NCI-H345 treated with DMSO at 0.1 percent for 48 hours (cell line): ENCODE measurements at regions not wholly inside any gene's neighbourhood (a gene's known extent, or its start where the extent isn't known, plus 50 kb on each side); places are given as distances from the start of the nearest gene placed in this dataset.
"Not testable (repeated sequence)": the region's sequence is repeated elsewhere in the genome, so short reads cannot be mapped to it uniquely, and the experiment has no call there.

Experiments
- DNase-seq: peaks from one replicate; lab custom pipeline; 2025; ENCODE audit not compliant: unreplicated experiment; lab: John Stamatoyannopoulos, UW

DNA sequence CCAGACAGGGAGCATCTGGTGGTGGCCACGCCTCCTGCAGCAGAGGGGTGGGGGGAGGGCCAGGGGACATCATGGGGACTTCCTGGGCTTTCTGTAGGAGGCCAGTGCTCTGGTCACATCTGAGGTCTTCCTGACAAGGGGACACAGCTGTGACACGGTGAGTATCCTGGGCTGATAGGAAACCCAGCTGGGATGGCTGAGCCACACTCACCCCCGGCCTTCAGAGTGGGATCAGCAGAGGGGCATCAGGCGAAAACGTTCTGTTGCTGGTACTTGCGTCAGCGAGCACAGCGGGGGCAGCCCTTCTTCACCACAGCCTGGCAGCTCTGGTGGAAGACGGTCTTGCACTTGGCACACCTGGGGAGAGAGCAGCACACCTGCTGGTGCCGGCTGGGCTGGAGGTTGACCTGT, 122.9 kb upstream of the SMURF2 start:
- no peak for DNase-seq

DNA sequence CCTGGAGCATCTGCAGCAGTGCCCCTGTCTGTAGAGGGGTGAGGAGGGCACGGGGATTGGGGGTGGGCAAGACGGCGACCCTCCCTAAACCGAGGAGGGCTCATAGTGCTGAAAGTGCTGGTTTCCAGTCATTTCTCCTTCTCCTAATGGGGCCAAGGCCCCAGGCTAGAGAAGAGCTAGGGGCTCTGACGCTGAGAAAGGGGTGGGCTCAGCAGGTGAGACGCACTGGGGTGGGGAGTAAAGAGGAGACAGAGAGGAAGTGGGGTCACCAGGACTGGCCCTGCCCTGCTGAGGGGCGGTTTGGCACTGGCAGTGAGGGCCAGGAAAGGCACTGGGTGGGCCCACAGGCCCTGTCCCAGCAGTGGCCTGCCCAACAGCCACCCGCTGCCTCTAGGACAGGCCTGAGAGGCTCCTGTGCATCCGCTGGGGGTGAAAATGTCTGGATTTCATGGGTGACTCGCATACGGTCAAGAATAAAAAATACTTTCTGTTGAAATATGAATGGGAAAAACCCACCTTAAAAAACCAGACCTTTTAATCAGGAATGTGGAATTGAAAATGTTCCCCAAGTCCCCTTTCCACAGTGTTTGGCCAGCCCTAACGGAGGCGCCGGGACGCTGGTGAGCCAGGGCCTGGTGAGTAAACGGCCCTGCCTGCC, 122.4 kb upstream of the SMURF2 start:
- DNase-seq, result no peak

DNA sequence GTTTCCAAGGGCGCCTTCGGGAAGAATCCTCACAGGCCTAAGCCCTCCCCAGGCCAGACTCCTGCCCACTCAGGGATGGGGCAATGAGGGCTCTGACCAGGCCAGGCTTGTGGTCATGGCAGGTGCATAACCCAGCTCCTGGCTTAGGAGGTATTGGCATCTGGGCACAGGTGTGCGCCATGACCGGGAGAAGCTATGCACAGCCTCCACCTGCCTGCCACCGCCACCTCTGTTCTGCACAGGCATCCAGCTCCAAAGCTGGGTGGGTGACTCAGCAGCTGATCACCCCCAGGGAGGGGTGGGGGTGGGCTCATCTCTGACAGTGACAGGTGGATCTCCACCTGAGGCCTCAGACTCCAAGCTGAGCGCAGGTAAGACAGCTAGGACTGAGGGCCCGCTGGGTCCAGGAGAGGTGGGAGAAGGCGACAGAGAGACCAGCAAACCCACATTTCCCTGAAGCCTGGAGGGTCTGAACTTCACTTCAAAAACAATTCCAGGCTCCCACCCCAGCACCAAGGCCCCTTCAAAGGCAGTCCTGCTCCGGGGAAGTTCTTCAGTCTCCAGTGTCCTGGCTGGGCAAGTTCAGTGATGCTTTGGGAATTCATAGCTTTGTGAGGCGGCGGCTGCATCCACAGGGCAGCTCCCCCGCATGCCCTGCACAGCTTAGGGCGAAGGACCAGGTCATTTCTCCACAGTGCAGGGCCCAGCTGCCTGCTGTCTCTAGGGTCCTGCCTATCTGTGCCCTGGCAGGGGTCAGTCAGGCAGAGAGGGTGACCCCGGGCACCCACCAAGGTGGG, 121.6 kb upstream of the SMURF2 start:
- DNase-seq, result no peak

DNA sequence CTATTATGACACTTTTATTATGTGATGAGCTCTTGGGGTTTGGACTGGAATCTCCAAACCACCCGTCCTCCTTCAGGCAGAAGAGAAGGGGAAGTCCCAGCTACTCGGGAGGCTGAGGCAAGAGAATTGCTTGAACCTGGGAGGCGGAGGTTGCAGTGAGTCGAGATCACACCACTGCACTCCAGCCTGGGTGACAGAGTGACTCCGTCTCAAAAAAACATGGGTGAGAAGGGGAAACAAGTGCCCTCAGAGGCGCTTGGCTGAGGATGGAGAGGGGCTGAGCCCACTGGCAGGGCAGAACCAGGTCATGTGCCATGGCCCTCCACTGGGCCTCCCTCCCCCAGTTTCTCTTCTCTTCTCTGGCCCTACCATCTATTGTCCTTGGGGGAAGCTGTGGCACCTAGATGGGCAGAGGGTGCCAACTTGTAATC, 120.9 kb upstream of the SMURF2 start:
- DNase-seq, result no peak

DNA sequence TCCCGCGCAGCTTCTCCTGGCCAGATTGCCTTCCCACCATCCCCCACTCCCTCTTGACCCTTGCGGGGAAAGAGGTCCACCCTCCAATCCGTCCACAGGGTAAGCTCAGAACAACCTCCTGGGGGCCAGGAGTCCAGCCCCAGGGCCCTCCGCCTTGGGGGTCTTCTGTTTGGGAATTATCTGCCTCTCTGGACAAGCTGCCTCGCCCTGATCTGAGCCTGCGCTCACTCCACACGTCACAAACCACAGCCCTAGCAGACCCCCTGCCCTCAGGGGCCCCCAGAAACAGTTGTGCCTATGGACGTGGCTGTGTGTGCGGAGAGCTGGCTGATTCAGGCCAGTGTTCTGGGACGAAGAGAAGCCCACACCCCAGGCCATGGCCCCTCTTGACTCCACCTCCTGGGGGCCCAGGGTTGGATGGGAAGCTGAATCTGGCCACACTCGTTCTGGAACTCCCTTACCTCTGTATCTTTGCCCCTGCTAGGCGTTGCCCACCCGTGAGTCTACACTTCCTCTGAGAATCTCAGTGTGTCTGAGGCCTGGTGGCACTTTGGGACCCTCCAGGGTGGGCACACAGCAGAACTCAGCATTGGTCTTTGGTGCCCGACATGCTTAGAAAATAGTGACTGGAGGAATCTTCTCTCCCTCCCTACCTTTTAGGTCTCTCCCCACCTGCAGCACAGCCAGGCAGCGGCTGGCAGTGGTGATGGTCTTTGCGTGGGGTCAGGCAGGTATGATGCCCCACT, 119.9 kb upstream of the SMURF2 start:
- DNase-seq, result no peak

DNA sequence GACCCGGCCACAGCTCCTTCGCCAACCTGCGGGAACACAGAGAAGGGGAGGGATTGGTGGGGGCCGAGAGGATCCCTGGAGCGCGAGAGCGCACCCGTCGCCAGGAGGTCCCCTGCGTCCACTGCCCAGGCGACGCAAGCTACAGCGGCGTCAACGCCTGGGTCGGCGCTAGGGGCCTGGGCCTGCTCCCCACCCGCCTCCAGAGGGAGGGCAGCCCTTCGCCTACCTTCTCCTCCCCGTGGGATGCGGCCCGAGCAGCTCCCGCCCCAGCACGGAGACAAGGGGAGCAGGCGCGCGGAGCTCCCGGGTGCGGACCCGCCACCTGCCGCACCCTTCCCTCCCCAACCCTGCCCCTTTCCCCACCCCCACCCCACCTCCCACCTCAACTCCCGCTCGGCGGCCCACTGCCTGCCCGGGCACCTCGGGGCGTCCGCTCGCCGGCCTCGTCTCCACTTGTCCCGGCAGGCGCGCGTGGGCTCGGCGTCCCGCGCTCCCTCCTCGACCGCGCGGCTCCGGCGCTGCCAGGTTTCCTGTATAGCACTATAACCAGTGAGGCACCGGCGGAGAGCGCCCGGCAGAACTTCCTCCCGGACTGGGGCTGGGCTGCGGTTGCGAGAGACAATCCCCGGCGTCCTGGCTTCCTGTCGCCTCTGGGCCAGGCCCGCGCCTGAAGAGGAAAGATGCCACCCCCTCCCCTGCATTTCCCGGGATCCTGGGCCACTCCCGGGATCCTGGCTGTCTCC, 119.1 kb upstream of the SMURF2 start:
- DNase-seq, result no peak

DNA sequence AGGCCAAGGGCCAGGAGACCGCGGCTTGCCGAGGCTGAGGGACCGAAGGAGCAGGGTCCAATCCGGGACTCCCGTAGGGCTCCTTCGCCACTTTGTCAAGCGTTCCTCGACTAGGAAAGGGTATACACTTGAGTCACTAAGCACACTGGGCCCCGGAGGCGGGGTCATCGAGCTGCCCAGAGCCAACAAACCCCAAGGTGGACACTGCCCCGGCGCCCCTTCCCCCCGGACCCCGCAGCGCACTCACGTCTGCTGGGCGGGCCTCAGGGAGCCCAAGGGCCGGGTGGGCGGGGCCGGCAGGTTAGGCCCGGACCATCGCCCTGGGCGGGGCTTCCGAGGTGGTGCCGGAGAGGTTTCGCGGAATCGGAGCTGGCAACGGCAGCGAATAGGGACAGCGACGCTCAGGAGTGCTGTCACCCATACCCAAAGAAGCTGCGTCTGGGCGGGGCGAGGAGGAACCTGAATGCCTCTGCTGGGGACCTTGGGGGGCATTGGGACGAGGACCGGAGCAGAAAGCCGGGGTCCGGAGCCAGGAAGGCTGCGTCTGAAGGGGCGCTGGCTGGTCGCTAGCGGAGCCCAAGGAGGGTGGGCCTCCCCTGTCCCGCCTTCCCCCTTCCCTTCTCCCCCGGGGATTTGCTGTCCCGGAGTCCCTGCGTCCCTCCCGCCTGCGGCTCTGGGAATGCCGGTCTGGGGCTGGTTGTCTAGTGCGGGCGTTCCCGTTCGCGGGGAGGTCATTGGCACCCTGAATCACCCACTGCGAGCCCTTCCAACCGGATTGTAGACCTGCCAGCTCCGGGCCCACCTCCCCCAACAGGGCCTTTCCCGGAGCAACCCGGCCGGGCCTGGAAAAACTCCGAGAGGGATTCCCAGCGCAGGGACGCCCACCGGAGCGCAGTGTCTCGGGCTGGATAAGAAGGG, 118.2 kb upstream of the SMURF2 start:
- DNase-seq, result no peak

DNA sequence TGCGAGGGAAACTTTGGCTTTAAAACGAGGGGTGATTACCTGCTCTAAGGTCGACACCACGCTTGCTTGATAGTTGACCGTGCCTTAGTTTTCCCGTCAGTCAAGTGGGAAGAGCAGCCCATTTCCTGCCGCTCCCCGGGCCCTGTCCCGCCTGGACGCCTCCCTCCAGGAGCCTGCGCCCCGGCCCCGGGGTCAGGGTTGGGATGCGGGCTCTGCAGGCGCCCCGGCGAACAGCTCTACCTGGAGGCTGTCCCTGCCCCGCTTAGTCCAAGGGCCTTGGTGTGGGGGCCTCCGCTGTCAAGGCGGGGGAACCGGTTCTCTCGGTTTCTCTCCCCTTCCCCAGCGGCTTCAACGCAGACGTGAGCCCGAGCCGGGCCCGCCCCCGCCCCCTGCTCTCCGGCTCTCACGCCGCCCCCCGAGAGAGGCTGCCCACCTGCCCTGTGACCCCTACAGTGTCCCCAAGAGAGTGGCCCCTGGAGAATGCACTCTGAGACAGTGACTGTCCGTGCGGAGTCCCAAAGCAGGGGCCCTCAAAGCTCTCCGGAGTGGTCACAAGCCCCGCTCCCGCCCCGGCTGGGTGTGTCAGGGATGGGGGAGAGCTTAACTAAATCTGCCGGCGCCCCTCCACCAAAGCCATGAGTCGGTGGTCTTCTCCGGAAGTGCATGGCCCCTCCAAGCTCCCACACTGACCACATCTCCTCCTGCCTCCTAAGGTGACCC, 117.4 kb upstream of the SMURF2 start:
- no peak for DNase-seq

DNA sequence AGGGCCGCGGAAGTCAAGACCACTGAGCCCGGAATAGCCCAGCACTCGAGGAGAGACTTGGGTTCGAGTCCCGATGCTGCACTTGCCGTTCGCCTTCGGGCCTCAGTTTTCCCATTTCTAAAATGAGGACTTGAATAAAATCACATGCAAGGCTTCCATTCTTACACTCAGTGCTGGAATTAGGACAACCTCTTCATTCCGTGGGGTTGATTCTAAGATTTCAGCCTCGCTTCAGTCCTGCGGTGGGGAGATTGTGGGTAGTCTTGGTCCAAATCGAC, 116.9 kb upstream of the SMURF2 start:
- not testable (repeated sequence) for DNase-seq

DNA sequence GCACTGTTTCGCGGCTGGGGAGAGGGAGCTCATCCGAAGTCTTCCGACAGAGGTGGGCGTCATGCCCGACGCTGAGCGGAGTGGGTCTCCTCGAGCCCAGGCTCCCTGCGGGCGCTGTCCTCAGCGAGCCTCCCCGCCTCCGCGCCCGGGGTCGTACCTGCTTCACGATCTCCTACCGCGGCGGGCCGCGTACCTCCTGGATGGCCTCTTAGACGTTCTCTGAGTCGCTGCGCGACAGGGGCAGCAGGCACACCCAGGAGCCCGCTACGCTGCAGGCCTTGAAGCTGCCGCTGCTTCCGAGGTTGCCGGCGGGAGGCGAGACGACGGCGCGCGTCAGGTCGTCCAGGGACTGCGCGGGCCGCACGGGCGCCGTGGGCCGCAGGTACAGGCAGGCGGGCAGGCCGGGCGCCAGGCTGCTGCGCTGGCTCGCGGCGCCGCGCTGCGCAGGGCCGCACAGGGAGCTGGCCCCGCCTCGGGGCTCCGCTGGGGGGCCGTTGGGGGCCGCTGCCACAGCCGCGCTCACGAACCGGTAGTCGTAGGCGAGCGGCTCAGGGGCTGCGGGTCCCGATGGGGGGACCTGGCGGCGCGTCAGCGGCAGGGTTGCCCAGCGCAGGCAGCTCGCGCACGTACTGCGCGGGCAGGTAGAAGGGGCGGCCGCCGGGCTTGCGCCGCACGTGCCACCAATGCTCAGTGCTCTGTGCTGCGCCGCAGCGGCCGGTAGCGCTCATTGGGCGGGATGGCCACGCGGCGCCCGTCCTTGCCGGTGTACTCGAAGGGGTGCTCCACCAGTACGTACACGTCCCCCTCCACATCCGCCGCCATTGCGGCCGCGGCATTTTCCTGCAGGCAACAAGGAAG, 116.4 kb upstream of the SMURF2 start:
- peak; percentile 55 for DNase-seq

DNA sequence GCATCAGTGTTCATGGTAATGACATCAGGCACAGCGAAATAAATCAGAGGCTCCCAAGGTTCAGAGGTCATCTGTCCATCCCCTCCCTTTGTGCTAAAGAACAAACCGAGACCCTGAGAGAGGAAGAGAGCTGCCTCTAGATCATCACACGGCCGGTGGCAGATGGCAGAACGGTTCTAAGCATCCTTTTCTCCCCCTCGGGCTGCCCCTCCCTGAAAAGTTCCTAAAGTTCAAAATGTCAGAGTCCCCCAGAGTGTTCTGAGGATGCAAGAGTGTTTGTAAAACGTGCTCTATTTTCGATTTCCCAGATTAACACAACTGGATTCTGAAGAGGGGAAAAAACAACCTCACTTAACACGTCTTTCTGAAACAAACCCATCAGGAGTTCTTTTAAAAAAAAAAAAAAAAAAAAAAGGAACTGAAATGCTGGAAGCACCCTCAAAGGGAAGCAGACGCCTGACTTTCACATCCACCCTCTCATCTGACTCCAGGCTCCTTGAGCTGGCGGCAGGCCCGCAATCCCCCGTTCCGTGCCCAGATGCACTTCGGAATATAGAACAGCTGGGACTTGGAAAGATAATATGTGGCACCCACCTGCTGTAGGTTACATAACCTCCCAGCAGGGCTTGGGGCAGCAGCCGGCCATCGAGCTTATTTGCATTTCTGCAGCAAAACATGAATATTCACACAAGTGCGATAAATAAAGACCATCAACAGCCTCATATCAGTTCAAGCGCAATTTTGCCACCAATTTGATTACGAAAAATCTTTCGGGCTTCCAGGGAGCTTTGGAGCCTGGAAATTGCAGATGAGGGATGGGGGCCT, 115.5 kb upstream of the SMURF2 start:
- peak; percentile 55 for DNase-seq

DNA sequence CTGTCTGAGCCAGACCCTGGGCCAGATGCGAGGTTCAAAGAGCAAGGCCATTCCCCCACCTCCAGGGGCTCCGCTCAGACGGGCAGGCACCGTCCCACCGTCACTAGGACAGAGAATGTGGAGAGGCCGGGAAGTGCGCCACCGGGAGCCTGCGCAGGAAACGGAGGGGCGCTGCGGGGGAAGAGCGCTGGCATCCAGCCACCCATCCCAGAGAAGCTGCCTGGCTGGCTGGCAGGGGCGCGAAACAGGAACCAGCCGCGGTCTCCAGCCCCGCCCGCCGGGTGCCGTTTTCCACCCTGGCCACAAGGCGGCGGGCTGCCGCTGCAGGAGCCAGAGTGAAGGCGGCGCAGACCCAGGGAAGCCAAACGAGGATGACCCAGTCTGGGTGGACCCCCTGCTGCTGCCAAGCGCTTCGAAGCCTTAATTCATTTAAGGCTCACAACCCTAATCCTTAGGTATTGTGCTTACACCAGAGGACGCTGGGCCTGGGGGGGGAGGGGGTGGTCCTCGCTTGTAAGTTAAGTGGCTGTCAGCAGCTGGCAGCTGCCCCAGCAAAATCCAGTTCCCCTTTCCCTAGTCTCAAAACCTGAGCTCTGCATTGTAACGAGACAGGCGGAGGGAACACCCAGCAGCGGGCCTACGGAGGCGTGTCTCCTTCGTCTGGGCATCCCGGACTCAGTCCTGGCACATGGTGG, 114.8 kb upstream of the SMURF2 start:
- peak; percentile 82 for DNase-seq

DNA sequence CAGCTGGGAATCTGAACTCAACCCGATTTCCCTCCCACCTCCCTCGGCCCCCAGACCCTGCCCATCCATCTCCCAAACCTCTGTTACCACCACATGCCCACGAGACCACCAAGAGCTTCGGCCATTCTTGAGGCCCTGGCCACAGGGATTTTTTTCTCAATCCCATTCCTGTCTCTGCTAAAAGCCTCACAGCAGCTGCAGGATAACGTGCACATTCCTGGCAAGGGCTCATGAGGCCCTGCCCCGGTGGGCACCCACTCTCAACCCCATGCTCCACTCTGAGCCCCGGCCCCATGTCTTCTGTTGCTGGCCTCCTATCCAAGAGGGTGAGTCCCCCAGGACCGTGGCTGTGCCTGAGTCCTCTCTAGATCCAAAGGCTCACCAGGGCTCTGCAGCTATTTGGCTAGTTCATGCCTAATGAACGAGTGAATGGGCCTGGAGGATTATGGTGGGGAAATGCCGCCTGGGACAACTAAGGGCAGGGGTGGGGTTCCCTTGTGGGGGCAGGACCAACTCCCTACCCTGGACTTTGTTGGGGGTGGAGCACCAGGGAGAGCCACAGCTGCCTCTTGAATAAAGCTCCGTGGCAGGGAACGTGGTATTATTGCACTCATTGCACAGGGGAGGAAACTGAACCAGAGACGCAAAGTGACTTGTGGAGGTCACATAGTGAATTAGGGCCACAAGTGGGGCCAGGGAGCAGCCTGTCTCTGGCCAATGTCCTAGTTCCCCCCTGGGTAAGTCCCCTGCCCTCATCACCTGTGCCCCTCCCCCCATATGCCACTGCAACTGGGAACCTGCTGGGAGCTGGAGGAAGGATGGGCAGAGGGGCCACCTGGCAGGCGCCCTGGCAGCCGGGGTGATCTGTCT, 113.8 kb upstream of the SMURF2 start:
- no peak for DNase-seq

DNA sequence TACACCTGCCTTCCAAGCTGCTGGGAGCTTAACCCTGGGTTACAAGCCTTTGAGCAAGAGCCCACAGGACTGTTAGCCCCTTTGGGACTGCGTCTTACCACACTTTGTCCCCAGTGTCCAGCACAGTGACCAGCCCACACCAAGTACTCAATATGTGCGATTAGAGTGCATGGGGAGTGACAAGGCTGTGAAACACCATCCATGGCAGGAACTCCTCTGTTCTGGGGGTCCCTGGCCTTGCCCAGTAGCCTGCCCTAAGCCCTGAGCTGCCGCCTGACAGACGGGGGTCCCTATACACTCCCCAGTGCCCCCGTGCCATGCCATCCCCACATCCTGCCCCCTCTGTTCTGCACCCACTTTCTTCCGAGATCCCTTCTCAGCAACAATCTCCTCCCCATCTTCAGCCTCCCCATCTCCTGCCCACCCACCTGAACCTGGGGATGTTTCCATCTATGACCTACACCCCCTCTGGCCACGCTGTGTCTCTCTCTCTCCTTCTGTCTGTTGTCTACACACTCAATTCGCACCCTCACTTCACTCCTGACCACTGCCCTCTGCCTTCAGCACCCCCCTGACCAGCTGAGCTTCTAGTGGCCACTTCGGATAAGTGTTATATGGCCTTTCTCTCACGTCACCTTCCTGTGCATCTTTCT, 112.9 kb upstream of the SMURF2 start:
- no peak for DNase-seq

DNA sequence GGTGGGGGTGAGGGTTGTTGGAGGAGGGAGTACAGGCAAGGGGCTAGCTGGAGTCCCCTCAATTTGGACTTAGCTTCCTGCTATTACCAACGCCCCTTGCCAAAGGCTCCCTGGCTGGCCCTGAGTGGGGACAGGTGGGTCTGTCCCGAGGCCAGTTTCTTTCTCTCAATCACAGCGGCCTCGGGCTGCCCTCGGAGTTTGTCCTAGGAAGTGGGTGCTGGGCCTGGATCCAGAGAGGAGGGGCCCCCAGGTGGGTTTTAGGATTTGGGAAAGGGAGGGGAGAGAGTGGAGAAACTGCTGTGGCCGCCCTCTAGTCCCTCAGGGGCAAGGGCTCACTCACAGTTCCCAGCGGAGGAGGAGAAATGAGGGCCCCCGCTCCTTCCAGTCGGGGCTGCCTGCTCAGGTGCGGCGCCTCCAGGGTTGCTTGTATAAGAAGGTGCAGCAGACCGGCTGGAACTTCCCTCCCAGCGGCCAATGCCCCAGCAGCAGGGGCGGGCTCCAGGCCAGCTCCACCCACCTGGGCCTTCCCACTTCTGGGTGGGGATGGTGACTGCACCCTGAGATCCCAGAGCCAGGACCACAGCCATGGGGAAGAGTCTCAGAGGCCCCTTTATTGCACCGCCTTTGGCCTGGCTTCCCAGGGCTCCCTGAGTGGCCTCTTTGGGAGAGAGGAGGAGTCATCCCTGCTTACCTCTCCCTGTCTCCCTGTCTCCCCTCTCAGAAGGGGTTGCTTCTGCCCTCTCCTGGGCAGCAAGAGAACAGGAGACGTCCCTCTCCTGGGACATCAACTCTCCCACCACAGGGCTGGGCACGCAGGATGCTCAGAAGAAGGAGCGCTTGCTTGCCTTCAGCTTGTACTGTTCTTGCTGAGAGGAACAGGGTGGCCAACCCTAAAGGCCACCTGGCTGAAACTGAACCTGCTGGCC, 112.0 kb upstream of the SMURF2 start:
- no peak for DNase-seq
